ENCODE measurements at regions not wholly inside any gene's neighbourhood (a gene's known extent, or its start where the extent isn't known, plus 50 kb on each side); places are given as distances from the start of the nearest gene placed in this dataset.

GRCh38 chr11:80255021-80255420 is 814.2 kb upstream of the TENM4 start:
- no peak for TF ChIP-seq POLR2A (IDR thresholded peaks at IDR 0.05)
- TF ChIP-seq CTCF (IDR thresholded peaks at IDR 0.05): no peak
- no peak for DNase-seq
- intact Hi-C loops (cut with DNase I): no loop called here
- Histone ChIP-seq H3K27me3 (no peaks in the 10 kb centered on the region), H3K4me1 (peaks cover 0 to 11% (median 0%) of the 10 kb centered on the region in 3 donors), H3K36me3 (no peaks in the 10 kb centered on the region), H3K4me3 (no peak overlapping the region), H3K27ac (no peak overlapping the region), H3K9me3 (no peaks in the 10 kb centered on the region)

GRCh38 chr11:80241766-80242165 is 800.9 kb upstream of the TENM4 start:
- Histone ChIP-seq H3K27ac (no peak overlapping the region), H3K27me3 (no peaks in the 10 kb centered on the region), H3K4me1 (peaks cover 0 to 15% (median 0%) of the 10 kb centered on the region in 3 donors), H3K36me3 (no peaks in the 10 kb centered on the region), H3K9me3 (peaks cover 0 to 4% (median 0%) of the 10 kb centered on the region in 3 donors), H3K4me3 (no peak overlapping the region)
- no peak for DNase-seq
- no peak for TF ChIP-seq CTCF (IDR thresholded peaks at IDR 0.05)
- no peak for TF ChIP-seq POLR2A (IDR thresholded peaks at IDR 0.05)
- intact Hi-C loops (cut with DNase I): no loop called here
- 34 to 36% methylated on average over 3 of the region's 3 CpGs for WGBS, 2 donors

- WGBS, 2 donors: 46 to 73% methylated on average over 1 of the region's 1 CpG
- intact Hi-C loops (cut with DNase I): no loop called here
- no peak for TF ChIP-seq CTCF (IDR thresholded peaks at IDR 0.05)
- TF ChIP-seq POLR2A (IDR thresholded peaks at IDR 0.05): no peak
- H3K4me3 ChIP-seq: no peak overlapping the region
- no peaks in the 10 kb centered on the region for H3K36me3 ChIP-seq
- H3K4me1 ChIP-seq: peaks cover 0 to 15% (median 0%) of the 10 kb centered on the region in 3 donors
- peaks cover 0 to 6% (median 6%) of the 10 kb centered on the region in 3 donors for H3K9me3 ChIP-seq
- no peak for DNase-seq
- no peaks in the 10 kb centered on the region for H3K27me3 ChIP-seq
- no peak overlapping the region for H3K27ac ChIP-seq
These were observed 799.4 kb upstream of the TENM4 start for GRCh38 chr11:80240245-80240644.

GRCh38 chr11:80239217-80239616 is 798.4 kb upstream of the TENM4 start:
- 75 to 94% methylated on average over 1 of the region's 1 CpG for WGBS, 2 donors
- no peak for DNase-seq
- TF ChIP-seq CTCF (IDR thresholded peaks at IDR 0.05): no peak
- no peak for TF ChIP-seq POLR2A (IDR thresholded peaks at IDR 0.05)
- Histone ChIP-seq H3K36me3 (no peaks in the 10 kb centered on the region), H3K9me3 (peaks cover 0 to 12% (median 11%) of the 10 kb centered on the region in 3 donors), H3K27ac (no peak overlapping the region), H3K4me1 (peaks cover 0 to 15% (median 0%) of the 10 kb centered on the region in 3 donors), H3K27me3 (no peaks in the 10 kb centered on the region), H3K4me3 (no peak overlapping the region)
- intact Hi-C loops (cut with DNase I): no loop called here

GRCh38 chr11:80227915-80228314 is 787.1 kb upstream of the TENM4 start:
- no peaks in the 10 kb centered on the region for H3K4me1 ChIP-seq
- H3K36me3 ChIP-seq: no peaks in the 10 kb centered on the region
- intact Hi-C loops (cut with DNase I): no loop called here
- no peak for DNase-seq
- no peaks in the 10 kb centered on the region for H3K27me3 ChIP-seq
- no peak overlapping the region for H3K4me3 ChIP-seq
- peaks cover 0 to 28% (median 15%) of the 10 kb centered on the region in 3 donors for H3K9me3 ChIP-seq
- H3K27ac ChIP-seq: no peak overlapping the region
- TF ChIP-seq POLR2A (IDR thresholded peaks at IDR 0.05) (no peak), CTCF (IDR thresholded peaks at IDR 0.05) (no peak)
